HG03520 (cell line): ENCODE measurements at regions not wholly inside any gene's neighbourhood (a gene's known extent, or its start where the extent isn't known, plus 50 kb on each side); places are given as distances from the start of the nearest gene placed in this dataset.

Source experiments
- ATAC-seq: cut with Tn5 transposase; IDR thresholded peaks from one replicate; pipeline ENCODE4 v1.9.1; 2021; ENCODE audit warnings: mild to moderate bottlenecking, moderate library complexity; ENCODE audit not compliant: unreplicated experiment

DNA sequence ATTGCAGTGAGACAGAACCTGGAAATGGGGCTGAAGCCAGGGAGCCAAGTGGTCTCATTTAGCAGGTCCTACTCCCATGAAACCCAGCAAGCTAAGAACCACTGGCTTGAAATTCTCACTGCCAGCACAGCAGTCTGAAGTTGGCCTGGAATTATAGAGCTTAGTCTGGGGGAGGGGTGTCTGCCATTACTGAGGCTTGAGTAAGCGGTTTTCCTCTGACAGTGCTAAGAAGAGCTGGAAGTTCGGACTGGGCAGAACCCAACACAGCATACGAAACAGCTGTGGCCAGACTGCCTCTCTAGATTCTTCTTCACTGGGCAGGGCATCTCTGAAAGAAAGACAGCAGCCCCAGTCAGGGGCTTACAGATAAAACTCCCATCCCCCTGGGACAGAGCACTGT is 305.7 kb upstream of the SETBP1 start:
- ATAC-seq, result no peak

DNA sequence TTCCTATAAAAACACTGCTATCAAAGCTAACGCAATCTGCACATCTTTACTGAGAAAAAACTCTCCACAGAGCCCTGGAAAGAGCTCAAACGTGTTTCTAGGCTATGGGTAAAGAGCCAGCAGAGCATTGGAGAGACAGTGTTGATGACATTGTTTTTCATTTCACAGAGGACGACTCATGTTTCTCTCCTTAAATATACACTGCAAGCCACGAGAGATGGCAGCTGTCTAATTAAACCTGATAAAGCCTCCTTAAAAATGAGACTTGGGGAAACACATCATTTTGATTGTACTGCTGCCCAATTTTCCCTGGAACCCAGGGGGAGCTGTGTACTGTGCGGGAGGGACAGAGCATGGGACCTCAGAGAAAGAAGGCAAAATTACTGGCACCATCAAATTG is 294.3 kb upstream of the SETBP1 start:
- ATAC-seq, result no peak

DNA sequence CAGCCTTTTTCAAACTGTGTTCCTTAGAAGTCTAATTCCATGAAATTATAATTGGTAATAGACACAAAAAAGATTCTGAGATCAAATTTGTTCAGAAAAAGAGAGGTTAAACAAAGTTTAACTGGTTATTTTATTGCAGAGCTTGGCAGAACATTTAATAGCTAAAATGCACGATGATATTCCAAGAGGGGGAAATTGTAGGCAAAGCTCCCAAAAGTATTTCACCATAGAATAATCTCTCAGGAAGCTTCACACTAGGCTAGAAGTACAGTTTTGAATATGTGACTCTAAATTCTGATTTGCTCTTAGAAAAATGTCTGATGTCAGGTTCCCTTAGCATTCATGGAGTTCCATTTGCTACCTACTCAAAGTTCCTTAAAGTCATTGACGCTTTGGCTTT is 292.4 kb upstream of the SETBP1 start:
- ATAC-seq, result no peak

DNA sequence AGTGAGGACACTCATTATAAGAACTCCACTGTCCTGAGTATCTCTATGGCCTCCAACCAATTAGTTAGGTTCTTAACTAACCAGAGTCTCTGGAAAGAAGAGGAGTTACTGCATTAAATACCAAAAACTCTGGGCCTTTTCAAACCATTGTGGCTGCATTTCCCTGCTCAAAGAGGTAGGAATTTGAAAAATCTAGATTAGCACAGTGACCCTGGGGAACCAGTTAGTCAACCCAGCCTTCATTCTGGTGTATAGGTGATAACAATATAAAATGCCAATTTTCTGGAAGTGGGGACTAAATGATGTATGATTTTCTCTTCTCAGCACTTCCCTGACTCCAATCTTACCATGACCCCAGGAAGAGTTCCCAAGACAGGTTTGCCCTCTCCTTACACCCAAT is 287.8 kb upstream of the SETBP1 start:
- ATAC-seq, result no peak

DNA sequence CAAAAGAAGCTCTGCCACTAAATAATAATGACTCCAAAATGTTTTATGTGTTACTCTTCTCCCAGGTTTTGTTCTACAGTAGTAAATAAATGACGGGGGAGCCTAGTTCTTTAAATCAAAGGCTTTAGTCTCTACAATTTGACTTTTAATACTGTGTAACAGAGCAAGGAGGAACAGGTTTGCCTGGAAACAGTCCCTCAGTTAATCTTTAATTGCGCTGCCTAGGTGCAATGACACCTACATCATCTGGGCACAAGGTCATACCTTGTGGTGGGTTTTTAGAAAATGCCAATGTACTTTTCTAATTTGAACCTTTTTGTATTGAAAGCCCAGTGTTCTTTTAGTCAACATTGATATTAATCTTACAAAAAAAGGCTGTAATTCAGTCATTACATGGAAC is 287.3 kb upstream of the SETBP1 start:
- no peak for ATAC-seq

DNA sequence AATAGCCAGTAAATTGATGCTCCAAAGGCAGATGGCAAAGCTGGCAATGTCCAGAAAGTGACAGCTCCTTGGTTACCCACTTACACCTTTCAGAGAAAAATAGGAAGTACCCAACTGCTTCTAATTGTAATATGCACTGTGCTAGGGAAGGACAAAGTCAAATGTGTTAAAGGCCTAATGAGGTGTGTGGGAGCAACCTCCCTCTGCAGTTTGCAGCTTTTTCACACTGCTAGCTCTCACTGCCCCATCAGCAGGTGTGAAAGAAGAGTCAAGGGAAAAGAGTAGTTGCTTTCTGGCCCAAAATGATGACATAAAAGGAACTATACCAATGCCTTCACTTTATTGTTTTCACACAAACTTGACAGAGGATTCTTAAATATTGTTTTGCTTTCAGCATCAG is 284.1 kb upstream of the SETBP1 start:
- ATAC-seq, result no peak

DNA sequence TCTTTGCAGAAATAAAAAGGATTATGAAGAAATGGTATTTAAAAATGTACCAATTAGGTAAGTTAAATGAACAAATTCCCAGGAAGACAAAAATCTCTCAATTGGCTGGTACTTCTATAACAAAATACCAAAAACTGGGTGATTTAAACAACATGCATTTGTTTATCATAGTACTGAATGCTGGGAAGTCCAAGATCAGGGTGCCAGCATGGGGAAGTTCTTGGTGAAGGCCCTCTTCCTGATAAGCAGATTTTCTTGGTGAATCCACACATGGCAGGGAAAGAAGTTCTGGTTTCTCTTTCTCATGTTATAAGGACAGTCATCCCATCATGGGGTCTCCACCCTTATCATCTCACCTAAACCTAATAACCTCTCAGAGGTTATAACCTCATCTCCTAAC is 271.6 kb upstream of the SETBP1 start:
- ATAC-seq, result no peak

DNA sequence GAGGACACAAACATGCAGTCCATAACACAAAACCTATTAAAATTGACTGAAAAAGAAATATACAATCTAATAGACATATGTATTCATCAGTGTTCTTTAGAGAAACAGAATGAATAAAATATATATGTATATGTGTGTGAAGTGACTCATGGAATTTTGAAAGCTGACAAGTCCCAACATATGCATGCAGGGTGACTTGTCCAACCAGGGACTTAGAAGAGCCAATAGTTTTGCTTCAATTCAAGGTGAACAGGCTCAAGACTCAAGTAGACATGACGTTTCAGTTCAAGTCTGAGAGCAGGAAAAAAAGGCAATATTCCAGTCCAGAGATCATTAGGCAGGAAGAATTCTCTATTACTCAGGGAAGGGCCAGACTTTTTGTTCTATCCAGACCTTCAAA is 271.2 kb upstream of the SETBP1 start:
- ATAC-seq, result no peak

DNA sequence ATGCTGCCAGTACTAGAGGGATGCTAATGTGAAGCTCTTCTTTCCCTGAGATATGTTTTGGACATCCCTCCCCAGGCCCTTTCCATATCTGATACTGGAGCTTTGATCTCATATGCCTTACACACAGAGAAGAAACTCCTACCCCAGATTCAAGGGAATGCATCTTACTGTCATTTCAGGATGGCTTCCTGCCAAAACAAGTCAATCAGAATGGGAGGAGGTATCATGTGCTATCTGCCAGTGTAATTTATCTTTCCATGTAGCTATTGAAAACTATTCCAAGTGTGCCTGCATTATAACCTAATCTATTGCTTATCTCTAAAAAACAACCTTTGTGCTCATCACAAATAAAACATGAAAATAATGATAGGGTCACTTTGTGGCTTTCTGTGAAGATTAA is 269.9 kb upstream of the SETBP1 start:
- no peak for ATAC-seq

DNA sequence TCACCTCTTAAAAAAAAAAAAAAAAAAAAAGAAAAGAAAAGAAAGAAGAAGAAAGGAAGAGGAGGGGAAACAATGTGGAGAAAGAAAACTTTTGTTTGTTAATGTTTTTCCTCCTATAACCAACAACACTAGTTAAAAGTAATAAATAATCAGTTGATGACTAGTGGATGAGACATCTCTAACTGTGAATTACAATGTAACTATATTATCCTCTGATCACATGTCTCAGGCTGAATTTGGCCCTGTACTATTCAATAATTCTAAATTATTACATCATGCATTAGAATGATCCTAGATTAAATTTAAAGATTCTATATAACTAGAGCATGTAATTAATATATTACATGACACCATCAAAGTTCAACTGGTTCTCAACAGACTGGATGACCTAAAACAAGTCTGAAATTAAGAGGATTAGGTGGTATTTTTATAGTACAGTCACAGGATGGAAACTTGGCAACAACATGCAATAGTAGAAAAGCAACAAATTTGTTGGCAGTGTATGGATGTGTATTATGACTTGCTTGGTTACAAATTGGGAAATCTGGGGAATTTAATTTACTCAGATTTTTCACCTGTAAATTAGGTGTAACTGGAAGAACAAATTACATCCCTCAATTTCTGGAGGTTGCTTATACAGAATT is 269.3 kb upstream of the SETBP1 start:
- ATAC-seq, result no peak

DNA sequence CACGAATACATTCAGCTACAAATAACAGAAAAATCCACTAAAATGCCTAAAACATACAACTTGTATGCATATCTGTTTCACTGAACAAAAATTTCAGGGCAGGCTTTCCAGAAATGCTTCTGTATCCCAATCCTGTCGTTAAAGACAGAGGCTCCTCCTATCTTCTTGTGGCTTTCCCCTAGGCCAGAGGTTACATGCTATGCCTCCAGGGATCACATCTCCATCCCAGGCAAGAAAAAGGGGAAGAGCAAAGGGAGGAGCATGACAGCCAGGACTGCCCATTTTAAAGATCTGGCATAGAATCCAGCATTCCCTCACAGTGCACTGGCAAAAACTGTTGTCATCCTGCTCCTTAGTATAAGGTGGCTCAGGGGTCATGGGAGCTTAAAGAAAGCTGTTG is 268.7 kb upstream of the SETBP1 start:
- ATAC-seq, result no peak

DNA sequence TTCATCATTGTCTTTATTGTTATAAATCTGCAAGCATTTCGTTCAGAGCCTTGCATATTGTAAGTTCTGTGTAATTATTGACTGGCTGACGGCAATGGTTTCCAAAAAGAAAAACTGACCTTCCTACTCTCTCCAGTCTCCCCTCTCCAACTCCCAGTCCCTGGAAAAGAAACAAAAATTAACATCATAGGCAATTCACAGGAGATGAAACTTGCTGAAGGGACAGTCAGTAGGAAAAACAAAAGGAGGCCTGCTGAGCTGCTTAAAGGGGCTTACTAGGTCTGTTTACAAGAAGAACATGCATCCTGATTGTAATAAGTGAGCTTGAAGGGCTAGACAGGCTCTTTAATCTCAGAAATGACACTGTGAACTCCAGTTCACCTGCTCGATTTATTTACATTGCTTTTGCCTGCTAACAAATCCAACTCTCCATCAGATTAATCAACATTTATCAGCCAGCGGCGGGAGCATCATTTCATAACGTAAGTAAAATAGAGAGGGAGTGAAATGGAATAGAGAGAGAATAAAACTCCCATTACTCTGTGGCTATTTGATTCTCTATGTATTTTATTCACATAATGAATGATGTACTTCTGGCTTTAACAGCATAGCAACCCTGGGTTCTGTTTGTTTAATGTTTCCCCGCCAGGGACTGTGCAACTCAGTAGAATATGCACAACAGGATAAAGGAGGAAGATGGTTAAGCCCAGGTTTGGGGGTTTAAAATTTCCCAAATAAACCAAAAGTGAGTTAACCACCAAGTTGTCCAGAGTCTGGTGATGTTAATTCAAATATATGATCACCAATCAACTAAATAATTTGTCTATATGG is 256.7 kb upstream of the SETBP1 start:
- no peak for ATAC-seq

DNA sequence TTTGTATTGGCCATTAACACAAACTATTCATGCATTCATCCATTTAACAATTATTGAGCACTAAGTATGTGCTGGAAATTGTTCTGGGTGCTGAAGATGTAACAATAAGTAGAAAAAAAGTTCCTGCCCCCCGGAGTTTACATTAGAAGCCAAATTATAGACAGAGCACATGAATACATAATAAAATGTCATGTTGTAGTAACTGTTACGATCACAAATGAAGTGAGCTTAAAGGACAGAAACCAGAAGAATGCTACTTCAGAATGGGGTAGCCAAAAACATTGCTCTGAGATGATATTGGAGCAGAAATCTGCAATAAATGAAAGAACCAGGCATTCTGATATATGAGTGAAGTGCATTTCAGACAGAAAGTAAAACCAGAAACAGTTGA is 256.0 kb upstream of the SETBP1 start:
- no peak for ATAC-seq

DNA sequence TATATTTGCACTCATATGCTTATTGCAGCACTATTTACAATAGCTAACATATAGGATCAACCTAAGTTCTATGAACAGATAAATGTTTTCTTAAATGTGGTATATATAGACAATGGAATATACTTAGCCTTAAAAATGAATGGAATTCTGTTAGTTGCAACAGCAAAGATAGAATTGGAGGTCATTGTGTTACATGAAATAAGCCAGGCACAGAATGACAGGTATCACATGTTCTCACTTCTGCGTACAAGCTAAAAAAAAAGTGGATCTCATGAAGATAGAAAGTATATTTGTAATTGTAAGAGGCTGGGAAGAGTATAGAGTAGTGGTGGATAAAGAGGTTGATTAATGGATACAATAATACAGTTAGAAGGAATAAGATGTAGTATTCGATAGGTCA is 255.5 kb upstream of the SETBP1 start:
- ATAC-seq, result no peak

DNA sequence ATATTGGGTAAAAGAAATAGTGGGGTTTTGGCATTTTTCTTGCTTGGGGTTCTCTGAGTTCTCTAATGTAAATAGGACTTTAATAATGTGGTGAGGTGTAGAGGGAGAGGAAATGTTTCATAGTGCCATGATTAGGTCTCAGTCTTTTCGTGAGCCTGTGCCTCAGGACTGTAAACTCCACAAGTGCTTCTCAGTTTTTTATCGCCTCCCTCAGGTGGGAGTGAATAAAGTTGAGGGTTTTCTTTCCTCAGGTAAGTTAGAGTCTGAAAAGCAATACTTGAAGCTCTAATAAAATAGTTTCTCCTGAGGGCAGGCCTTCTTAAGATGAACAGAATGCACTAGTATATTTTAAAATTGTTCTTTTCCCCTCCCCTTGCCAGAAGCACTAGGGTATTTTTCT is 243.1 kb upstream of the SETBP1 start:
- no peak for ATAC-seq

DNA sequence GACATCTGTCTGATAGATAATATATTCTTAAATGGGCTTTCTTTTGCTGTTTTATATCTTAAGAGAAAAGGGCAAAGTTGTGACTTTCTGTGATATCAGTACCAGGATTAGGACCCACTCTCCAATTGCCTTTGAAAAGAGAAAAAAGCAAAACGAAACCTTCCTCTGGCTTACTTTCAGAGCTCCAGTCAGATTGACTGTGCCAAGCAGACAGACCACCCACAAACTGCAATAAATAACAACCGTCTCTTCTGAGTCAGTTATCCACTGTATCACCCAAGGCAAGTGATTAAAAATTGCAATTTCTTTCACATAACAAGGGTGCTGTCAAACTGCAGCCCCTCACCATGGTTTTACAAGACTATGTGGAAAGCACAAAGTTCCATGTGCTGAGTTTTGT is 230.5 kb upstream of the SETBP1 start:
- ATAC-seq, result no peak

DNA sequence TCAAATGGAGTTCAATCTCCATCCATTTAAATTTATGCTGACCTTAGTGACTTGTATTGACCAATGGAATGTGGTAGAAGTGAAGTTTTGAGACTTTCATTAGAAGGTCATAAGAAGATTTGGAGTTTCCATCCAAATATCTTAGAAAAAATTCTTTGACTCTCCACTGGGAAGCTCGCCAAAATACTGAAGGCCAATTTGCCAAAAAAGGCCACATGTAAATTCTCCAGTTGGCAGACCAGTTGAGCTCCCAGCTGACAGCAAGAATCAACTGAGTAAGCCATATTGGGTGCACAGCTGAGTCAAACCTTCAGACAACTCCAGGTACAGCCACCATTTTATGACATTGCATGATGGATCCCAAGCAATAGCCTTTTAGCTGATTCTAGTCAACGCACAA is 228.3 kb upstream of the SETBP1 start:
- no peak for ATAC-seq

DNA sequence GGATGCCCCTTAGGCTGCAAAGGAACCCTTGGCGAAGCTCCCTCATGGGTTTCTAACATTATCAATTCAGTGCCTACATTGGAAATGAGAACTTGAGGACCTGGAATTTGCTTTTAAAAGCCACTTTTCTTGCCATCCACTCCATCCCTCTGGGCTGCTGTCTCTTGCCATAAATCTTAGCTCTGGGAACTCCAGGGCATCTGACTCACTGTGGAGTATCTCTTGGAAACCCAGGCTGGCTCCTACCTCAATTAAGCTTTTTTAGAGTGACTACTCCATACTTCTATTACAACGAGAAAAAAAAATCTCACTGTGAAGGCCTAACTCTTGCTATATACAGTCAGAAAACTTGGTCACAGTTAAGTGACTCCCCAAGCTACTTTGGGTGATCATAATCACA is 227.2 kb upstream of the SETBP1 start:
- no peak for ATAC-seq

DNA sequence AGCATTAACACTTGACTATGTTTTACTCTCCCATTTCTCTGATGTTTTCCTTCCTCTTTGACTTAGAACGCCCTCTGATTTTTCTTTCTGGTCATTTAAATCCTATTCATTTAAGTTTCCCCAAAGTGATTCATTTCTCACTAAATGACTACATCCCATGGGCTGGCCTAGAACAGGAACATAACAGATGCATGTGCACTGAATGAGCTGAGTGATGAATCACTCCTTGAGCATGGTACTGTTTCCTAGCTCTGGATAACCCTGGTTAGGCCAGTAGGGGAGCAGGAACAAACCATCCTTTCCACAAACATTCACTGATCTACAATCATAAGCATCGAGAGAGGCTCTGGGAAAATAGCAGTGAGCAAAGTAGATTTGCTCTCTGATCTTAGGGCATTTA is 221.9 kb upstream of the SETBP1 start:
- no peak for ATAC-seq

DNA sequence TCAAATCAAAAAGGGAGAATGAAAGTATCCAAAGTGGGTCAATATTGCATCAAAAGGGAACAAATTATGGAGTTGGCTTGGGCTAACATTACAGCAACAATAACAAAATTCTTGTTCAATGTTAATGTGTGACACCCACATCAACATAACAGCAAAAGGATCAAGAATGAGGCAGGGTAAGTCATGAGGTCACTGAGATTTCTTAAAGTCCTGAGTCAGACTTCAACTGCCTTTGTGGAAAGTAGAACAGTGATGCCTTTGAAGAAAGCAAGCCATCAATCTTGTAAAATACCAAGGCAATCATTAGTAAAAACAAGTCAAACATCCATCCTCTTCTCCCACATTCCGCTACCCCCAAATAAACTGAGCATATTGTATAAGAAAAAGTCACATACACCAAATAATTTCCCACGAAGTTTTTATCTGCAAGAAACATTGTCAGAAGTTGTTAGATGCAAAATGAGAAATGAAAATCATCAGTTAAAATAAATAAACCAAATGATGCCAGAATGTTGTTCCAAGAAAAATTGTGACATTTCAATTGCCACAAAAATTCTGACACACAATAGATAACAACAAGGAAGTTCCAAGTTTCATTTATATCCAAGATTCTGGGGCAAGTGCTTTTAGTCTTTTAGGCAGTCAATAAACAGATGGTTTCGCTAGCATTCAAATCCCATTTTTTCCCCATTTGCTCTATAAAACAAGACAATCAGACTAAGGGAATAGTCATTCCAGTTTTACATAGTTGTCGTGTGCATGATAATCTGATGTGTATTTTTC is 216.1 kb upstream of the SETBP1 start:
- ATAC-seq, result no peak

DNA sequence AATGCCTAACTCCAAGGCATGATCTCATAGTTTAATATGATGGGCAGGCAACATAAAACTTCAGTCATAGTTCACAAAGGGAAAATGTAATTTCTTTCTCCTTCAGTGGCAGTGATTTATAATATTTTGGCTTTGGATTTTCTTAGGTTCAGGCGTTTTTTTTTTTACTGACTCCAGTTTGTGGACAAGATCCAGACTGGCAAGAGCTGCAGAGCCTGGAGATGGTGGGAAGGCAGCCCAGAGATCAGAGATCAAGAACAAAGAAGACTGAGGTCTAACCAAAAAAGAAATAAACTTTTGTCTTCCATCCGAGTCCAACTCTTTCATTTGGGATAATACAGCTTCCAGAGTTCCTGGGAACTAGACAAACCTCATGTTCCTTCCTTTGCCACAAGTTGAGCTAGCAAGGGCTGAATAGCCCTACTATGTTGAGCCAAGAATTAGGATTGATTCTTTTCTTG is 215.3 kb upstream of the SETBP1 start:
- ATAC-seq, result no peak

DNA sequence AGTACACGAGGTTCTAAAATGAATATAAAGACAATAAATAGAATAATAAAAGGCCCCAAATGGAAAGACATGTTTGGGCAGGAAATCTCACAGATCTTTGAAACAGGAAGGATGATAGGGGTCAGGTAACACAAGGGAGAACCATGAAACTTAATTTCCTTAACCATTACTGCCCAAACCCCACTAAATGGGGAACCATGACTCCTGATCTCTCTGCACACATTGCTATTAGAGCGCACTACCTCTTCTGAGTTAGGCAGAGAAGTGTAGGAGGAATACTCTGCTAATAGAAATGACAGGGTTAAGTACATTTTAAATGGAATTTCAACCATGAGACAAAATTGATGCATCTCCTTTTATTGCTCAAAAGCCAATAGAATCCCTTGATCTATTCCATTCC is 213.7 kb upstream of the SETBP1 start:
- ATAC-seq, result no peak
